ENCODE measurements at regions not wholly inside any gene's neighbourhood (a gene's known extent, or its start where the extent isn't known, plus 50 kb on each side); places are given as distances from the start of the nearest gene placed in this dataset.

DNA sequence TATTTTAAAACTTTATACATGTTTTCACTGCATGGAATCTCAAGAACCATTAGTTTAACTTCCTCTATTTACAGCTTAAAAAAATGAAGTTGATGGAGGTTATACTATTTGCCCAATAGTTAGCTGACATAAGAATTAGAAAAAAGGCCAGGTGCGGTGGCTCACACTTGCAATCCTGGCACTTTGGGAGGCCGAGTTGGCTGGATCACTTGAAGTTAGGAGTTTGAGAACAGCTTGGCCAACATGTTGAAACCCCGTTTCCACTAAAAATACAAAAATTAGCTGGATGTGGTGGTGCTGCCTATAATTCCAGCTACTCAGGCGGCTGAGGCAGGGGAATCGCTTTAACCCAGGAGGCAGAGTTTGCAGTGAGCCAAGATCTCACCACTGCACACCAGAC, 125.1 kb upstream of the CDH19 start:
- Histone ChIP-seq H3K36me3 (ENCODE audit: insufficient read depth in 1 of 2, low read depth in 1 of 2) (no peaks in the 10 kb centered on the region), H3K27me3 (ENCODE audit: insufficient read depth in 3 of 3, low read length in 2 of 3) (no peaks in the 10 kb centered on the region), H3K27ac (no peak overlapping the region), H3K9me3 (no peaks in the 10 kb centered on the region), H3K4me1 (no peaks in the 10 kb centered on the region), H3K4me3 (no peak overlapping the region)
- intact Hi-C loops (cut with DNase I) = no loop called here
- TF ChIP-seq, protein P1, sequence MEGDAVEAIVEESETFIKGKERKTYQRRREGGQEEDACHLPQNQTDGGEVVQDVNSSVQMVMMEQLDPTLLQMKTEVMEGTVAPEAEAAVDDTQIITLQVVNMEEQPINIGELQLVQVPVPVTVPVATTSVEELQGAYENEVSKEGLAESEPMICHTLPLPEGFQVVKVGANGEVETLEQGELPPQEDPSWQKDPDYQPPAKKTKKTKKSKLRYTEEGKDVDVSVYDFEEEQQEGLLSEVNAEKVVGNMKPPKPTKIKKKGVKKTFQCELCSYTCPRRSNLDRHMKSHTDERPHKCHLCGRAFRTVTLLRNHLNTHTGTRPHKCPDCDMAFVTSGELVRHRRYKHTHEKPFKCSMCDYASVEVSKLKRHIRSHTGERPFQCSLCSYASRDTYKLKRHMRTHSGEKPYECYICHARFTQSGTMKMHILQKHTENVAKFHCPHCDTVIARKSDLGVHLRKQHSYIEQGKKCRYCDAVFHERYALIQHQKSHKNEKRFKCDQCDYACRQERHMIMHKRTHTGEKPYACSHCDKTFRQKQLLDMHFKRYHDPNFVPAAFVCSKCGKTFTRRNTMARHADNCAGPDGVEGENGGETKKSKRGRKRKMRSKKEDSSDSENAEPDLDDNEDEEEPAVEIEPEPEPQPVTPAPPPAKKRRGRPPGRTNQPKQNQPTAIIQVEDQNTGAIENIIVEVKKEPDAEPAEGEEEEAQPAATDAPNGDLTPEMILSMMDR (IDR thresholded peaks at IDR 0.05) = no peak
- 61 to 84% (median 66%) methylated on average over 5 of the region's 5 CpGs for WGBS, 3 donors
- DNase-seq = no peak
- ATAC-seq = no peak

- ATAC-seq = no peak
- DNase-seq = no peak
- intact Hi-C loops (cut with DNase I) = no loop called here
- H3K27ac ChIP-seq = no peak overlapping the region
- H3K36me3 ChIP-seq (ENCODE audit: insufficient read depth in 1 of 2, low read depth in 1 of 2) = no peaks in the 10 kb centered on the region
- H3K4me1 ChIP-seq = no peaks in the 10 kb centered on the region
- 85 to 94% (median 90%) methylated on average over 1 of the region's 1 CpG for WGBS, 3 donors
- H3K9me3 ChIP-seq = no peaks in the 10 kb centered on the region
- H3K27me3 ChIP-seq (ENCODE audit: insufficient read depth in 3 of 3, low read length in 2 of 3) = no peaks in the 10 kb centered on the region
- TF ChIP-seq, protein P1 (IDR thresholded peaks at IDR 0.05) = no peak
- H3K4me3 ChIP-seq = no peak overlapping the region
Measured at GRCh38 chr18:66727991-66728390, 124.1 kb upstream of the CDH19 start.

- ATAC-seq (no peak), DNase-seq (no peak)
- intact Hi-C loops (cut with DNase I) = no loop called here
- TF ChIP-seq, protein P1 (IDR thresholded peaks at IDR 0.05) = no peak
- Histone ChIP-seq H3K27me3 (ENCODE audit: insufficient read depth in 3 of 3, low read length in 2 of 3) (no peaks in the 10 kb centered on the region), H3K9me3 (no peaks in the 10 kb centered on the region), H3K4me3 (no peak overlapping the region), H3K4me1 (no peaks in the 10 kb centered on the region), H3K27ac (no peak overlapping the region), H3K36me3 (ENCODE audit: insufficient read depth in 1 of 2, low read depth in 1 of 2) (no peaks in the 10 kb centered on the region)
- 48 to 54% (median 49%) methylated on average over 5 of the region's 5 CpGs for WGBS, 3 donors
Measured at GRCh38 chr18:66724664-66725356, 120.9 kb upstream of the CDH19 start.

- DNase-seq (no peak), ATAC-seq (no peak)
- no peaks in the 10 kb centered on the region for H3K36me3 ChIP-seq (ENCODE audit: insufficient read depth in 1 of 2, low read depth in 1 of 2)
- WGBS, 3 donors = 68 to 77% (median 76%) methylated on average over 5 of the region's 5 CpGs
- H3K27me3 ChIP-seq (ENCODE audit: insufficient read depth in 3 of 3, low read length in 2 of 3) = no peaks in the 10 kb centered on the region
- no peak overlapping the region for H3K27ac ChIP-seq
- H3K9me3 ChIP-seq = no peaks in the 10 kb centered on the region
- TF ChIP-seq, protein P1 (IDR thresholded peaks at IDR 0.05) = no peak
- intact Hi-C loops (cut with DNase I) = no loop called here
- no peak overlapping the region for H3K4me3 ChIP-seq
- H3K4me1 ChIP-seq = no peaks in the 10 kb centered on the region
Measured at GRCh38 chr18:66722671-66723070, 118.8 kb upstream of the CDH19 start.

DNA sequence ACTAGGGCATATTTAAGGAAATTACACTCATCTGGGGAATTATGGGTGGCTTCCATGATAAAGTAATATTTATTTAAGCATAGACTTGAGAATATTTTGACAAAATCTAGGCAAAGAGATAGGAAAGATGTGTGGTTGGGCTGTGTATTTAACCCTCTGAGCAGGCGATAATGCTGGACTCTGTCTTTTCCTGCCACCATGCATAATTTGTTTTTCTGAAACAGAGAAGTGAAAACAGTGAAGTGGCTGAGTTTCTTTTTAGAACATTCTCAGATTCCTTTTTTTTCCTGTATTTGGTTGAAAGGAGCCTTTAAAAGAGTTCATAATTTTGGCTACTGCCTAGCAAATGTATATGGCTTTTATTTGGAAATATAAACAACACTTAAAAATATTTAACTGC, 104.8 kb upstream of the CDH19 start:
- ATAC-seq = no peak
- no peaks in the 10 kb centered on the region for H3K4me1 ChIP-seq
- no peak overlapping the region for H3K27ac ChIP-seq
- DNase-seq = no peak
- no peaks in the 10 kb centered on the region for H3K36me3 ChIP-seq (ENCODE audit: insufficient read depth in 1 of 2, low read depth in 1 of 2)
- H3K9me3 ChIP-seq = no peaks in the 10 kb centered on the region
- WGBS, 3 donors = 45 to 60% (median 55%) methylated on average over 1 of the region's 1 CpG
- no peak overlapping the region for H3K4me3 ChIP-seq
- intact Hi-C loops (cut with DNase I) = no loop called here
- TF ChIP-seq, protein P1 (IDR thresholded peaks at IDR 0.05) = no peak
- no peaks in the 10 kb centered on the region for H3K27me3 ChIP-seq (ENCODE audit: insufficient read depth in 3 of 3, low read length in 2 of 3)
